Epithelial cell of esophagus (primary cell): ENCODE measurements at regions not wholly inside any gene's neighbourhood (a gene's known extent, or its start where the extent isn't known, plus 50 kb on each side); places are given as distances from the start of the nearest gene placed in this dataset.
A peak's percentile ranks its signal among the peaks of the same experiment; 100 is the strongest.

ENCODE experiments used
- DNase-seq: peaks from one replicate; pipeline ENCODE4 v3.0.0; 2010; ENCODE audit warnings: low read depth
- H3K4me3 ChIP-seq: 2 replicates; pipeline ENCODE4 v1.5.1; 2011; ENCODE audit warnings: mild to moderate bottlenecking, low read length, control low read depth
- CTCF ChIP-seq: IDR thresholded peaks from 2 replicates; pipeline ENCODE4 v1.5.1; 2011; ENCODE audit warnings: low read depth, mild to moderate bottlenecking, low read length, control low read depth, inconsistent platforms; ENCODE audit not compliant: insufficient read depth; ENCODE audit errors: missing control alignments

GRCh38 chr5:5066276-5067186, 73.6 kb upstream of the ADAMTS16 start:
- no peak for TF ChIP-seq CTCF
- DNase-seq: no peak
- H3K4me3 ChIP-seq: no peak overlapping the region

- no peak overlapping the region for H3K4me3 ChIP-seq
- DNase-seq: no peak
- no peak for TF ChIP-seq CTCF
Measured at GRCh38 chr5:5069851-5070250, 70.3 kb upstream of the ADAMTS16 start.

- DNase-seq: no peak
- no peak overlapping the region for H3K4me3 ChIP-seq
Measured at GRCh38 chr5:5071554-5071953, 68.6 kb upstream of the ADAMTS16 start.

GRCh38 chr5:5077236-5077635, 62.9 kb upstream of the ADAMTS16 start:
- no peak for TF ChIP-seq CTCF
- no peak overlapping the region for H3K4me3 ChIP-seq
- DNase-seq: no peak

More at GRCh38 chr5:5071554-5071953, 68.6 kb upstream of the ADAMTS16 start:
- no peak for TF ChIP-seq CTCF

GRCh38 chr5:5078009-5078897, 61.9 kb upstream of the ADAMTS16 start:
- no peak for TF ChIP-seq CTCF
- no peak overlapping the region for H3K4me3 ChIP-seq
- DNase-seq: peak; percentile 3

GRCh38 chr5:5079876-5080275, 60.3 kb upstream of the ADAMTS16 start:
- H3K4me3 ChIP-seq: no peak overlapping the region
- no peak for DNase-seq
- no peak for TF ChIP-seq CTCF
